HEK293T (cell line): ENCODE measurements at regions not wholly inside any gene's neighbourhood (a gene's known extent, or its start where the extent isn't known, plus 50 kb on each side); places are given as distances from the start of the nearest gene placed in this dataset.

ENCODE experiments used
- FOXM1 ChIP-seq: fragments of 450-650 bp; IDR thresholded peaks from 2 replicates; pipeline ENCODE4 v1.6.1; 2017; ENCODE audit warnings: mild to moderate bottlenecking, borderline replicate concordance
- TARDBP ChIP-seq: fragments of 450-650 bp; IDR thresholded peaks from 2 replicates; pipeline ENCODE4 v1.6.1; 2016

DNA sequence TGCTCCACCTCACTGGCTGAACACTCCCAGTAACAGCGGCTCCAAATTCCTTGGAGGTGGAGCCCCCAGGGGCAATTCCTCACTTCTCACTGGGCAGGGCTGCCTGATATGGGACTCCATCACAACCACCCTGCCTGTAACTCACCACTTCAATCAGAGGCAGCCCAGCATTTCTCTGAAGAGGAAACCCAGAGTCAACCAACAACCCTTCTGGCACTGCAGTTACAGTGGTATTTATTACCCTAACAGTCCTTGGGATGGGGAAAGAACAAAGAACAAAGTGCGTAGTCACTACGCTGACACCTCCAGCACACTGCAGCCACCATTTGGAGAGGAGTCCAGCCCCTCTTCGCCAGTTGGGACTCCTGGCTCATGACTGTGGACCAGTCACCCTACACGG, 85.7 kb upstream of the GALNT13 start:
- TF ChIP-seq TARDBP (no peak), FOXM1 (no peak)
